ENCODE measurements at regions not wholly inside any gene's neighbourhood (a gene's known extent, or its start where the extent isn't known, plus 50 kb on each side); places are given as distances from the start of the nearest gene placed in this dataset.
"Not testable (repeated sequence)": the region's sequence is repeated elsewhere in the genome, so short reads cannot be mapped to it uniquely, and the experiment has no call there.

GRCh38 chr6:61100072-61100471 lies 1186.0 kb downstream of the KHDRBS2 start:
- Histone ChIP-seq H3K4me3 (no peak overlapping the region), H3K36me3 (ENCODE audit: control insufficient read depth in 2 of 2, insufficient read depth in 2 of 2, low read length in 1 of 2) (no peaks in the 10 kb centered on the region), H3K4me1 (ENCODE audit: control insufficient read depth, insufficient read depth, low read length) (no peaks in the 10 kb centered on the region), H3K4me2 (ENCODE audit: control insufficient read depth, insufficient read depth) (no peak overlapping the region), H3K79me2 (ENCODE audit: control insufficient read depth, insufficient read depth, low read length) (no peaks in the 10 kb centered on the region), H2AFZ (ENCODE audit: control insufficient read depth, low read depth, low read length) (no peak overlapping the region), H3K27me3 (replicated peaks in 1 of 2; ENCODE audit: control insufficient read depth in 2 of 2, insufficient read depth in 2 of 2, low read length in 1 of 2) (no peaks in the 10 kb centered on the region), H4K20me1 (ENCODE audit: control insufficient read depth, insufficient read depth) (no peaks in the 10 kb centered on the region), H3K9me3 (replicated peaks; ENCODE audit: control insufficient read depth, insufficient read depth, low read length) (no peaks in the 10 kb centered on the region), H3K9ac (ENCODE audit: control insufficient read depth, insufficient read depth, low read length) (no peak overlapping the region), H3K27ac (ENCODE audit: control insufficient read depth, insufficient read depth) (no peak overlapping the region)
- ChIA-PET CTCF (no interaction called here), RAD21 (ENCODE audit: unreplicated experiment) (no interaction called here), SMC1A (ENCODE audit: uncharacterized antibody, unreplicated experiment) (no interaction called here), POLR2A (no interaction called here)
- no TSS peak for BruUV-seq (replicated peaks)
- no peak for TF ChIP-seq IRF5 (IDR thresholded peaks at IDR 0.05; ENCODE audit: borderline replicate concordance)
- TF ChIP-seq USF1 (IDR thresholded peaks at IDR 0.05; ENCODE audit: borderline replicate concordance, extremely low read length, insufficient read depth, low read depth, low read length): no peak
- no peak for TF ChIP-seq ZNF622 (IDR thresholded peaks at IDR 0.05)
- TF ChIP-seq GABPA (IDR thresholded peaks at IDR 0.05; ENCODE audit: low read depth): no peak
- no peak for TF ChIP-seq JUND (IDR thresholded peaks at IDR 0.05; ENCODE audit: low read depth, low read length)
- no peak for TF ChIP-seq SP1 (IDR thresholded peaks at IDR 0.05; ENCODE audit: low read depth, low read length)
- TF ChIP-seq ZZZ3 (IDR thresholded peaks at IDR 0.05; ENCODE audit: control insufficient read depth, insufficient read length, low read depth): no peak
- no peak for TF ChIP-seq MYB (IDR thresholded peaks at IDR 0.05; ENCODE audit: borderline replicate concordance, low read depth, low read length)
- TF ChIP-seq ZBTB4 (CRISPR knock-in tag; IDR thresholded peaks at IDR 0.05): no peak
- TF ChIP-seq WRNIP1 (IDR thresholded peaks at IDR 0.05; ENCODE audit: borderline replicate concordance, low read depth, low read length): no peak
- no peak for TF ChIP-seq BCL3 (IDR thresholded peaks at IDR 0.05; ENCODE audit: borderline replicate concordance, insufficient read depth, low read depth, low read length, poor library complexity, severe bottlenecking)
- TF ChIP-seq YY1 (IDR thresholded peaks at IDR 0.05; ENCODE audit: low read depth, low read length): no peak
- no peak for DNase-seq (ENCODE audit: low read depth, low spot score)
- intact Hi-C loops (cut with micrococcal nuclease; ENCODE audit: unreplicated experiment): no loop called here
- in situ Hi-C loops (cut with MboI): no loop called here
- FAIRE-seq: no peak
- ATAC-seq: no peak

- H3K4me1 ChIP-seq (ENCODE audit: control insufficient read depth, insufficient read depth, low read length); H4K20me1 ChIP-seq (ENCODE audit: control insufficient read depth, insufficient read depth); H3K27me3 ChIP-seq (replicated peaks in 1 of 2; ENCODE audit: control insufficient read depth in 2 of 2, insufficient read depth in 2 of 2, low read length in 1 of 2); H2AFZ ChIP-seq (ENCODE audit: control insufficient read depth, low read depth, low read length); POLR2A ChIA-PET; DNase-seq (ENCODE audit: low read depth, low spot score); BruUV-seq (replicated peaks); H3K4me2 ChIP-seq (ENCODE audit: control insufficient read depth, insufficient read depth); CTCF ChIA-PET; H3K27ac ChIP-seq (ENCODE audit: control insufficient read depth, insufficient read depth); H3K79me2 ChIP-seq (ENCODE audit: control insufficient read depth, insufficient read depth, low read length); ATAC-seq; H3K4me3 ChIP-seq; SMC1A ChIA-PET (ENCODE audit: uncharacterized antibody, unreplicated experiment); intact Hi-C loops (cut with micrococcal nuclease; ENCODE audit: unreplicated experiment); FAIRE-seq; H3K9ac ChIP-seq (ENCODE audit: control insufficient read depth, insufficient read depth, low read length); H3K36me3 ChIP-seq (ENCODE audit: control insufficient read depth in 2 of 2, insufficient read depth in 2 of 2, low read length in 1 of 2); RAD21 ChIA-PET (ENCODE audit: unreplicated experiment); H3K9me3 ChIP-seq (replicated peaks; ENCODE audit: control insufficient read depth, insufficient read depth, low read length); in situ Hi-C loops (cut with MboI): not testable (repeated sequence)
- 41% methylated on average over 1 of the region's 1 CpG for whole genome bisulfite sequencing (ENCODE audit: insufficient coverage, insufficient replicate concordance, low lambda C conversion rate, missing lambda C conversion rate)
Measured at GRCh38 chr6:61099561-61099960, 1186.5 kb downstream of the KHDRBS2 start.
